Mesodermal cell (in vitro differentiated cells): ENCODE measurements at regions not wholly inside any gene's neighbourhood (a gene's known extent, or its start where the extent isn't known, plus 50 kb on each side); places are given as distances from the start of the nearest gene placed in this dataset.

Experiments
- H3K27ac ChIP-seq: 2 replicates; pipeline ENCODE4 v1.7.0; 2013; ENCODE audit warnings: mild to moderate bottlenecking, low read depth, low read length, moderate library complexity; ENCODE audit not compliant: severe bottlenecking
- H3K36me3 ChIP-seq: 2 replicates; pipeline ENCODE4 v1.7.1; 2013; ENCODE audit warnings: mild to moderate bottlenecking, low read length, moderate library complexity; ENCODE audit not compliant: control insufficient read depth, insufficient read depth
- H3K4me1 ChIP-seq: one replicate; pipeline ENCODE4 v1.7.1; 2013; ENCODE audit warnings: mild to moderate bottlenecking, low read length; ENCODE audit not compliant: insufficient read depth, control insufficient read depth, poor library complexity, severe bottlenecking
- H3K4me3 ChIP-seq: 2 replicates; pipeline ENCODE4 v1.7.0; 2013; ENCODE audit warnings: low read length, control low read depth, mild to moderate bottlenecking; ENCODE audit not compliant: insufficient read depth, poor library complexity, severe bottlenecking; ENCODE audit errors: extremely low read depth
- H3K9me3 ChIP-seq: 2 replicates; pipeline ENCODE4 v1.7.1; 2013; ENCODE audit warnings: mild to moderate bottlenecking, low read length, moderate library complexity; ENCODE audit not compliant: control insufficient read depth
- WGBS, 2 experiments: methylation state at CpG; one replicate each; pipeline ENCODE4 v1.1.5; 2013; ENCODE audit warnings: missing lambda C conversion rate in 2 of 2; ENCODE audit not compliant: insufficient coverage in 2 of 2; 5-methylcytosine and 5-hydroxymethylcytosine counted together

DNA sequence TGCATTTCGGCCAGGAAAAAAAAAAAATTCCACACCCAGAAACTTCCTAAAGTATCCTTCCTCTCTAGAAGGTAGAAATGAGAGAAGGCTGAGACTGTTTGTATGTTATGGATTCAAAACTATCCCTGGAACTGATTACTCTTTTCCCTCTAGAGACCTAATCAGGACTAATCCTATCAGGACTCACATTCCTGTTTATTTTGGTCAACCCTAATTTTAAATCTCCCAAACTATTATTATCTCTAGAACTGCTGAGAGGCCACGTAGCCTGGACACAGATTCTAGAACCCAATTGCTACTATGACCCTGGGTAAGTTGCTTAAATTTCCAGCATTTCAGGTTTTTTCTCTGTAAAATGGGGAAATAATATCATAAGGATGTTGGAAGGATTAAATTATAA is 346.8 kb upstream of the MEOX2 start:
- Histone ChIP-seq H3K27ac (no peak overlapping the region), H3K36me3 (no peaks in the 10 kb centered on the region), H3K4me3 (no peak overlapping the region), H3K4me1 (no peaks in the 10 kb centered on the region), H3K9me3 (no peaks in the 10 kb centered on the region)
- WGBS, 2 experiments, result 83 to 100% methylated on average over 1 of the region's 2 CpGs

DNA sequence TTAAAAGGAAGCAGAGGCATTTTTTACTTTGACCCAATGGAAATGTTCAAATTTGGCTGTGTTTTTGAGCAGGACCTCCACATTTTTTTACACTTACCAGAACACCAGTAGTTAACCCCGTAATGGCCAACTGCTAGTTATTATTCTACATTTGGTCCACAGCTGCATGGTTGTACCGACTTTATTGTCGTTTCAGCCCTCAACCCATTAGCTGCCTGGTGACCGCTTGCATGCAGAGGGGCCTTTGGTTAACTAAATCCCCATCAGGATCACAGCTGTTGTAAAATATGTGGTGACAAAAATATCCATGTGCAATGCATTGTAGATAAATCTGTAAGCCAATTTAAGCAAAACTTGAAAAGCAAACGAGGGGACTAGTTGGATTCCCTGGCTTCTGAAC is 342.2 kb upstream of the MEOX2 start:
- Histone ChIP-seq H3K4me1 (peaks cover 4% of the 10 kb centered on the region), H3K36me3 (no peaks in the 10 kb centered on the region), H3K9me3 (no peaks in the 10 kb centered on the region), H3K27ac (no peak overlapping the region), H3K4me3 (no peak overlapping the region)
- WGBS, 2 experiments, result 87 to 94% methylated on average over 3 of the region's 5 CpGs

DNA sequence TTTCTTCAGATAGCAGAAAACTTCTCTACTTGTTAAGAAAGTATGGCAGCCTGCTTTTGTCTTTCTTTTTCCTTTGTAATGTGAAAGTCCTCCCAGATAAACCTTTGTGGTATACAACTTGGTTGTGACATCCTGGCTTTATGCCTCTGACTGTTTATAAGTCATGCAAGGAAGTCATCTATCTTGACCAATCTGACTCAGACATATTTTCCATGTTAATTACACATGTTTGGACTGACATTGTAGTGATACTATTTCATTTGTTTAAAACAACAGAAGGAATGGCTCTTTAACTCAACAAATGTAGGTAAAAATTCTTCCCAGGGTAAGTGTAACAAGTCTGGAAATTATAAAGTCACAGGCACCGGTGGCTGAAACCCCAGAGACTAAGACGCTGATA is 341.6 kb upstream of the MEOX2 start:
- Histone ChIP-seq H3K4me1 (peaks cover 4% of the 10 kb centered on the region), H3K4me3 (no peak overlapping the region), H3K36me3 (no peaks in the 10 kb centered on the region), H3K27ac (peak overlapping the region; percentile 36), H3K9me3 (no peaks in the 10 kb centered on the region)
- no CpG with 5 or more reads among the region's 2 CpGs for WGBS, 2 experiments

DNA sequence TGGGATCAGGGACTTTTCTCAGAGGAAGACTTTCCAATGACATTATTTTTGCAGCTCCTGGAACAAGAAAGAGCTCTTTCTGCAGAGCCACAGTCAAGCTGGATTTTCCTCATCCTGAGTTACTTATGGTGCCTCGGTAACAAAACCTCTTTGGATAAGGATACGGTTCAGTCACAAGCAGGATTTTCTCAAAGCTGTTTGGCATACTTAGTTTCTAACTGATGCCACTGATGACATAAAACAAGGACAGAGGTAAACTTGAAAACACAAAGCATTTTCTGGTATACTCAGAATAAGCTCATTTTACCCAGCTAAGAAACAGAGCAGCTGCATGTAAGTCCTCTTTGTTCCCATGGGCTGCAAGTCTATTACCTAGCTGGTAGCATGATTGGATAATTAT is 340.9 kb upstream of the MEOX2 start:
- Histone ChIP-seq H3K9me3 (no peaks in the 10 kb centered on the region), H3K27ac (peak overlapping the region; percentile 36), H3K4me3 (no peak overlapping the region), H3K4me1 (peaks cover 4% of the 10 kb centered on the region), H3K36me3 (no peaks in the 10 kb centered on the region)
- WGBS, 2 experiments, result 88 to 93% methylated on average over 2 of the region's 2 CpGs

DNA sequence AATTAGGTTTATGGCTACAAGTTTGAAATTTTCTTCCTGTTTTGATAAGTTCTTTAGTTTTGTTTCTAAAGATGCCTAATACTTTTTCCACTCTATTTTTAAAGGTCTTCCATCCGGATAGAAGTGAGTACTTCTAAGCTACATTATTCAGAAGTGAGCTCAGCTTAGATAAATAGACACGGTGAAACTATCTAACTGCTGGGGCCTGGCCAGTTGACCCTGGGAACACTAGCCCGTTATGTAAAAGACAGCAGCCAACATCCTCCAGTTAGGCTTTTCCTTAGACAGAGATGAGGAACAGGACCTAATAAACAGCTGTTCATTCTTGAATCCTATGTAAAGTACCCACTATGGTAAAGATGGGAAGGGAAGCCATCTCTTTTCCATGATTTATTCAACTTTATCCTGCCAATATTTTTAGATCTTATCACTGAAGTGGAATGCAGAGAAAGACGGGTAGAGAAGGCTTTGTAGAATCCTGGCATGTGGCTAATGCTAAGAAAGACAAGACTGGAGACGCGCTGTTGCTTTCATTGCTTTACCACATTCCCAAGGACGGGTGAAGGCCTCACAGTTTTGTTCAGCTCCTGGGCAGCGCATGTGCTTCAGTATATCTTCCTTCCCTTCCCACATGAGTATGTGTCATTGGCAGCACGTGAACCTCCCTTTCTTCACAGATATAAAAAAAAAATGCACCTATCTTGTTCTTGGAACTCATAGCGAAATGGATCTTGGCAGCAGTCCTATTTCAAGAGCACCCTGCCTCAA is 340.0 kb upstream of the MEOX2 start:
- no peaks in the 10 kb centered on the region for H3K9me3 ChIP-seq
- H3K4me1 ChIP-seq, result peaks cover 4% of the 10 kb centered on the region
- 94 to 100% methylated on average over 5 to 9 of the region's 10 CpGs for WGBS, 2 experiments
- no peak overlapping the region for H3K4me3 ChIP-seq
- no peak overlapping the region for H3K27ac ChIP-seq
- no peaks in the 10 kb centered on the region for H3K36me3 ChIP-seq

DNA sequence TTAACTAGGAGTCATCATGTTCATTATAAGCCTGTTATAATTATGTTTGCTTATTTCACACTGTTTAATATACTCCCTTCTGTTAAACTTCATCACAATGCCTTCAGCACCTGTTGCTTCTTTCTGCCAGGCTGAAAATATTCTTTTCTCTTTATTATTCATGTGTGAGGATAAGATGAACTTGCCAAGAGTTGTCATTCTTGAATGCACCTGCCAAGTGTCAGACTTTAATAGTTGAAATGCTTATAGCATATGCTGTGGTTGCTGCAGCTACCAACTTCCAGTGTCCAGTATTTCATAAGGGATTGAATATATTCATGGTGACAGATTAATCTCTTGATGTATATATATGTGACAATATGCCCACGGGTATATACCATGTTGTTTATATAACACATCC is 339.2 kb upstream of the MEOX2 start:
- Histone ChIP-seq H3K4me3 (no peak overlapping the region), H3K36me3 (no peaks in the 10 kb centered on the region), H3K27ac (no peak overlapping the region), H3K9me3 (no peaks in the 10 kb centered on the region), H3K4me1 (peaks cover 4% of the 10 kb centered on the region)
- no CpG with 5 or more reads among the region's 1 CpG for WGBS, 2 experiments

DNA sequence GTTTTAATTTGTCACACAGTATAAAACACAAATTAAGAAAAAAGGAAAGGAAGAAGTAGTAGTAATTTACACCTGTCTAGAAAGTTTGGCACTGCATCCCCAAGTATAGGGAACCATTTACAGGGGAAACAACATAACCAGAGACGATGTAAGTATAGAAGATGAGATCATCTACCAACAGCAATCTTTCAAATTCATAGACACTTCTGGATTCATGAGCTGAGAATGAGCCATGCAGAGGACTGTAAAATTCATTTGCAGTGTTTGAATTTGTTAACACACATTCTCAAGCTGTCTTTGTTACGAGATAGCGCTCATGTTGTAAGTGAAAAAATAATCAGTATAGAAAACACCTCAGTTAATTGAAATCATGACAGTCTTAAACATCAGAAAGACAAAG is 337.0 kb upstream of the MEOX2 start:
- H3K4me3 ChIP-seq, result no peak overlapping the region
- no peaks in the 10 kb centered on the region for H3K36me3 ChIP-seq
- H3K9me3 ChIP-seq, result no peaks in the 10 kb centered on the region
- no CpG with 5 or more reads among the region's 3 CpGs for WGBS, 2 experiments
- H3K27ac ChIP-seq, result no peak overlapping the region
- H3K4me1 ChIP-seq, result peaks cover 4% of the 10 kb centered on the region

DNA sequence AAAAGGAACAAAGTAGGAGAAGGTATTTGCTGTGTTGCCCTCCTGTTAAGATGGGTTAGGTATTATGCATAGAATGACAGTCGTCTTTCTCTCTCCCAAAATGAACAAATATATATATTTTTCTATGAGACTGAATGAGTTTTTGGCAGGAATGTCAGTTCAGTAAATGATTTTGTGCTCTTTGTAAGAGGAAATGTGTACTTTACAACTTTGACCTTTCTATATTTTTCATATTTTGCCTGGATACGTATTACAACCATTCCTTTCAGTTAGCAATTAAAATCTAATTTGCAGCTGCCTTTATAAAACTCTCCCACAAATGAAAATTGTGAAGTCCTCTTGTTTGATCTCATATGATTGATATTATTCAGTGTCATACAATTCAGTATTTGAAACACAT is 336.6 kb upstream of the MEOX2 start:
- no peaks in the 10 kb centered on the region for H3K9me3 ChIP-seq
- no peaks in the 10 kb centered on the region for H3K36me3 ChIP-seq
- WGBS, 2 experiments, result no CpG with 5 or more reads among the region's 2 CpGs
- H3K4me1 ChIP-seq, result peaks cover 4% of the 10 kb centered on the region
- no peak overlapping the region for H3K4me3 ChIP-seq
- no peak overlapping the region for H3K27ac ChIP-seq

DNA sequence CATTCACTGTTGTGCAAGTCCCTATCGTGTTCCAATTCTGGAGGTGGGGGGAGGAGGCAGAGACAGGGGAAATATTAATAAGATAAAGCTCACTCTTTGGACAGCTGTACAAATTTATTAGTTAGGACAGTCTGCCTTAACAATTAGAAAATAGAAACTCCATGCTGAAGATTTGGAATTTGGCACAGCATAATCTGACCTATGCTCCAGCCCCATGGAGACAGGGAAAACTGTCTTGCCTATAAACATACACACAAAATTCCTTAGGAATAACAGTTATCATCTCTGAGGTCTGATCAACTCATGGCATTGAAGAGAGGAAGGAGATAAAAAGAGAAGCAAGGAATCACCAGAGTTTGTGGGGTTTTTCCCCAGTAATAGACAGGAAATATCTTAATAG is 335.4 kb upstream of the MEOX2 start:
- no peaks in the 10 kb centered on the region for H3K36me3 ChIP-seq
- no peak overlapping the region for H3K4me3 ChIP-seq
- no peak overlapping the region for H3K27ac ChIP-seq
- H3K4me1 ChIP-seq, result no peaks in the 10 kb centered on the region
- WGBS, 2 experiments, result no CpG with 5 or more reads among the region's 1 CpG
- H3K9me3 ChIP-seq, result no peaks in the 10 kb centered on the region

DNA sequence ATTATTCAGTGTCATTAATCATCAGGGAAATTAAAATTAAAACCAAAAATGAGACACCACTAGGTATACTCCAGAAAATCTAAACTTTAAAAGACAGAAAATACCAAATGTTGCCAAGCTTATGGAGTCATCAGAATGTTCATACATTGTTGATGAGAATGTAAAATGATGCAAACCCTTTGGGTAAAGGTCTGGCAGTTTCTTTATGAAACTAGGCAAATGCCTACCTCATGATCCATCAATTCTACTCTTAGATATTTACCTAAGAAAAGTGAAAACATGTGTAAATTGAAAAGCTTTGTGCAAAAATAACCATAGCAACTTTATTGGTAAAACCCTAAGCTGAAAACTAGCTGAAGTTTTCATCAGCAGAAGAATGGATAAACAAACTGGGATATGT is 329.5 kb upstream of the MEOX2 start:
- Histone ChIP-seq H3K36me3 (no peaks in the 10 kb centered on the region), H3K27ac (no peak overlapping the region), H3K4me1 (no peaks in the 10 kb centered on the region), H3K4me3 (no peak overlapping the region), H3K9me3 (no peaks in the 10 kb centered on the region)

DNA sequence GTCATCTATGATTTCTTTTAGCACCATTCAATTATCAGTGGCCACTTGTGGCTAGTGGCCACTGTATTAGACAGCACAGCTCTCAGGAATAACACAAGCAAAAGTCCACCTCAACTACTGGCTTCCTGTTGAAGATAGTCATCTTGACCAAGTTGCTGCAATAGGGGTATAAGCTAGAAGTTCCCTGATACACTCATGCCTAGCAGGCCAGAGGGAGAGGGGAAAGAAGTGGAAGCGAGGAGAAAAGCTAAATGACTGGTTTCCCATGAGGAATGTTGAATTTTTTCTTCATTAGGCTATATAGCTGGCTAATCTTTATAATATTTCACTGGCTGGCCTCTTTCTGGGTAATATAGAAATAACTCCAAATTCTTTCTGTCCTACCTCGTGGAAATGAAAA is 327.5 kb upstream of the MEOX2 start:
- WGBS, 2 experiments, result 80% methylated on average over 1 of the region's 2 CpGs; no CpG with 5 or more reads in 1 of the 2 experiments
- no peak overlapping the region for H3K4me3 ChIP-seq
- H3K27ac ChIP-seq, result no peak overlapping the region
- no peaks in the 10 kb centered on the region for H3K36me3 ChIP-seq
- no peaks in the 10 kb centered on the region for H3K9me3 ChIP-seq
- H3K4me1 ChIP-seq, result no peaks in the 10 kb centered on the region
